Stimulated activated CD4-positive, alpha-beta T cell treated with anti-CD3 and anti-CD28 coated beads, TNF-alpha, amount 100 ng/mL, for 48 hours (primary cell): ENCODE measurements at regions not wholly inside any gene's neighbourhood (a gene's known extent, or its start where the extent isn't known, plus 50 kb on each side); places are given as distances from the start of the nearest gene placed in this dataset.

Source experiments
- DNase-seq, 3 donors: peaks; one replicate each; pipeline ENCODE4 v3.0.0-alpha.2; 2020; ENCODE audit warnings: low read depth in 3 of 3

DNA sequence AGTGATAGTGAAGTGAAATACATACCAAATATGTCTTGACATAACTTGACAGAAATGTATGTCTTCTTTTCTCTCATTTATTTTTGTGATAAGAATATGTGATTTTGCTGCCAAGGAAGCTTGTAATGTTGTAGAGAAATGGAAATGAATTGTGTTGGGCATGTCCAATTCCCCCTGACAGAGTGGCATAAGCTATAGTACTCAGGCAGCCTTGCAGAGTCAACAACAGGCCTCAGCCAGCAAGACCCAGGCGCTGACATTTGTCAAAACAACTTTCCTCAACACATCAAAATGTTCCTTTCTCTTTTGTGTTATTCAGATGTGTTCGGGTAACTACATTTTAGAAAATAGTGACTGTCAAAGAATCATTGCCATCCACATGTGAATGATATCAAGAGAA, 538.1 kb upstream of the ATP11B start:
- DNase-seq: no peak

- no peak for DNase-seq
These were observed 535.9 kb upstream of the ATP11B start for GRCh38 chr3:182257361-182257760.

DNA sequence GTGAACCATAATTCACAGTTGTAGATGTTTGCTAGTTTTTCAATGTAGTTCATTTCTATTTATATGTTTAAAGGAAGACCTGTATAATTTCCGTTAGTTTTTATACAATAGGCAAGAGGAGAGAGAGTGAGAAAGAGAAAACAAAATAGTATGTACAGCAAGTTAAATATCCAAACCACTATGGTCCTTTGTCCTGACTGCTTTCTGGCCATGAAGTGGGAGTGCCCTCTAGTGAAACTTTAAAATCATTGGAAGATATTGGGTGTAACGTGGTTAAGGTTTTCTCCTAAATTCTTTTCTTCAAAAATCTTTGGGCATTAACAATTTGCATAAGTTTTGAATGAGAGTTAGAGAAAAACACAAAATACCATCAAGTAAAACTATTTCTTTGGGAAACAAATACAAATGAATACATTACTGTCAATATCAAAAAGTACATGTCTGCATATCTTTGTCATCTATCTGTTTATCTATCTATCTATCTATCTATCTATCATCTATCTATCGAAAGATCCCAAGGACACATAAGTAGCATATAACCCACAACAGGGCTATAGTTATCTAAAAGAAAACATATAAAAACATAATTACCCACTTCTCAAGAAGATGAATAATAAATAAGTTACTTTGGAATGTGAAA, 534.6 kb upstream of the ATP11B start:
- DNase-seq: no peak

DNA sequence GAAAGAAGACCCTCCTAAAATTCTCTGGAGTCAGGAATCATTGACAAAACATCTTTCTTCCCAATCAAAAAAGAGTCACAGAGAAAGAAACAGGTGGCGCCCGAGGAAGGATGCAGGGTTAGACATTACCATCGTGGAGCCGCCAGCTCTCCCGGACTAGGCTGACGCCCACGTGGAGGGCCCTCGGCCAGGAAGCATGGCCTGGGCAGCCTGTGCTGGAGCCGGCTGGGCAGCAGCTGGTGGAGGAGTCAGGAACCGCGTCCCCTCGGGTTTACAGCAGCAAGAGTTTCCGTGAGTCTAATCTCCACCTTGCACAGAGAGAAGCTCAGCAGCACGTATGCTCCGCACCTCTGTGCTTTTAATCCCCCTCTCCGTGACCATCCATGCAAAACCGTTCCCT, 533.7 kb upstream of the ATP11B start:
- no peak for DNase-seq

DNA sequence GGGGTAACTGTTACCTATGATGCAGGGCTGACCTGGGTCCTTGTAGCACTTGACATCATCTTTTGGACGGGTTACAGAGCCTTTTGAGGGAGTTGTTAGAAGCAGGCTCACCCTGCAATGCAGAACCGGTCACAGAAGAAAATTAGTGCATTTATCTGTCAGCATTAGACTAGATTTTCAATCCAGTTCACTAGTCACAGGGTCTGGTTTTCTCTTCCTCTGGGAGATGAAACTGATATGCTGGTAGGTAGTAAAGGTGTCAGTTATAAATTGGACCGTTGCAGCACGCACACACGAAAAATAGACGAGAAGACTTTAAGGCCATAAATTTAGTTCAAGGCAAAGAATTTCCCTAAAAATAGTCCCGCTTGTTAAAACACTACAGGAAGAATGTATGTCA, 532.3 kb upstream of the ATP11B start:
- no peak for DNase-seq

- no peak for DNase-seq
These were observed 524.6 kb upstream of the ATP11B start for GRCh38 chr3:182268711-182269110.

DNA sequence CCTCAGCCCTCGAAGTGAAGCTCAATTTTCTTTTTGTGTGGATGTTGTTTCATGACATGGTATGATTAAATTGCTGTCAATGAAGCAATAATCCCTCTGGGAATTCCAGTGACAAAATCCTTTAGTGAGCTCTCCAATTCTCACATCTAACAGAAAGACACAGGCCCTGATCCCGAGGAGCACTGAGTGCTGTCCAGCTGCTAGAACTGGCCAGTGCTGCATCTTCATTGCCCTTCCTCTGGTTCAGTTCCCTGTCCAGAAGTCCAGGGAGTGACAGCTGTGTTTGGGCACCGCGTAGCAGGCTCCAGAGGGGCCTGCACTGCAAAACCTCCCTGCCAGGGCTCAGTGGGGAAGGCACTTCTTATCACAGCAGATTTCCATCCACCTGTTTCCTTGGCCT, 516.8 kb upstream of the ATP11B start:
- DNase-seq: no peak

GRCh38 chr3:182284793-182285192, 508.5 kb upstream of the ATP11B start:
- DNase-seq: no peak

DNA sequence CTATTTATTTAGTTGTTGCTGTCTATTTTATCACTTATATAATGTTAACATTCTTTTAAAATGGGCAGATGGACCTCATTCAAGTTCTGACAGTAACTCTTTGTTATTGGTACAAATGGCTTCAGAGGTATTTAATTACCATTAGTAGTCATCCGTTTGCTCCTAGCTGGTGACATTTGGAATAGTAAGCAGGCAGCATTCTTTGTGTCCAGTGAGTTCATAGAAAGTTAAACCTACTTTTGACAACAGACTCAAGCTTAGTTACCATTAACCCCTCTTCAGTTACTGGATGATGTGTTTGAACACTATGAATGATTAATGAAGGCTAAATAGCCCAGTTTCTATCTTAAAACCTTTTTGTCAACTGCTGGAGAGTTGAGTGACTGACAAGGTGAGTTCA, 500.7 kb upstream of the ATP11B start:
- no peak for DNase-seq

DNA sequence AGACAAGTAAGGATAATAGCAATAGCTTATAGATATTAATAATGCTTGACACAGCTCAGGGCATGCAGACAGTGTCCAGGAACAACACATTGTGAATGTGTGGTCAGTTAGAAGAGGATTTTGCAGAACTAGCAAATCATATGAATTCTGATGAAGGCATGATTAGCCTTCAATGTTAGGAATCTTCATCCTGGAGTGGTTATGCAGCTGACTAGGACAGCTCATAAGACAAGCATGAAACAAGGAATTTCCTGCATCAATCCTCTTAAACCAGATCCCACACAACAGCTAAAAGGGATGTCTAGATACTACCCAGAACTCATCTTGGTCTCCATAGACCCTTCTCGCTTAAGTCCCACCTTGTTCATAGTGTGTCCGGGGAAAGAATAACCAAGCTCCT, 499.0 kb upstream of the ATP11B start:
- DNase-seq: no peak

DNA sequence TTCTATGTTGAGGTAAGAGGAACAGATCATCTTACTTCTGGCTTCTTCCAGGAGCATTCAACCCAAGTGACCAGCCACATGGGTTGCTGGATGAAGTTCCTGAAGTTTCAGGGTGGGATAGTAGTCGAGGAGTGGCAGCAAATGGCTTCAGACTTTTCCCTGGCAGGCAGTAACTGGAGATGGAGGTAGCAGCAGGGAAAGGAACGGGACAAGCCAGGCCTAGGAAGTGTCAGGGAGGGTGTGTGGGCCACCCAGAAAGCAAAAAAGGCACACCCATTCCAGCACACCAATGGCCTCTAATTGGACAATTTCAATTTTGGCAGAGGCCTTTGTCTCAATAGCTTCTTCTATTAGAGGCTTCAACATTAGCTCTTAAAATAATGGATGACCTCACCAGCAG, 498.6 kb upstream of the ATP11B start:
- no peak for DNase-seq

GRCh38 chr3:182300266-182300665, 493.0 kb upstream of the ATP11B start:
- DNase-seq: no peak

DNA sequence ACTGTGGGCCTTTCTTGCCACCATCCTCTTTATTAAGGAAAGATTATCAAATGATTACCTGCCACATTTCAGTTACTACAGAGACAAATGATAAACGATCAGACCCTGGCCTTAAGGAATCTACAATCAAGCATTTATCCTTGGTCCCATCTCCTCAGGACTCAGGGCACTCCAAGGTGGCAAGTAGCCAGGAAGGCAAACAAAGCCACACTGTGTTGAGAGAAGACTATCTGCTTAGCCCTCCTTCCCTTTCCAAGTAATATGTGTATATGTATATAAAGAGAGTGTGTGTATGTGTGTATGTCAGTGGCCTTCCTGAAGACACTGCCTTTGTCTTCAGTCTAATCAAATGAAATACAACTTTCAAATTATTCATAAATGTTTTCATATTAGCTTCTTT, 490.1 kb upstream of the ATP11B start:
- DNase-seq: no peak

DNA sequence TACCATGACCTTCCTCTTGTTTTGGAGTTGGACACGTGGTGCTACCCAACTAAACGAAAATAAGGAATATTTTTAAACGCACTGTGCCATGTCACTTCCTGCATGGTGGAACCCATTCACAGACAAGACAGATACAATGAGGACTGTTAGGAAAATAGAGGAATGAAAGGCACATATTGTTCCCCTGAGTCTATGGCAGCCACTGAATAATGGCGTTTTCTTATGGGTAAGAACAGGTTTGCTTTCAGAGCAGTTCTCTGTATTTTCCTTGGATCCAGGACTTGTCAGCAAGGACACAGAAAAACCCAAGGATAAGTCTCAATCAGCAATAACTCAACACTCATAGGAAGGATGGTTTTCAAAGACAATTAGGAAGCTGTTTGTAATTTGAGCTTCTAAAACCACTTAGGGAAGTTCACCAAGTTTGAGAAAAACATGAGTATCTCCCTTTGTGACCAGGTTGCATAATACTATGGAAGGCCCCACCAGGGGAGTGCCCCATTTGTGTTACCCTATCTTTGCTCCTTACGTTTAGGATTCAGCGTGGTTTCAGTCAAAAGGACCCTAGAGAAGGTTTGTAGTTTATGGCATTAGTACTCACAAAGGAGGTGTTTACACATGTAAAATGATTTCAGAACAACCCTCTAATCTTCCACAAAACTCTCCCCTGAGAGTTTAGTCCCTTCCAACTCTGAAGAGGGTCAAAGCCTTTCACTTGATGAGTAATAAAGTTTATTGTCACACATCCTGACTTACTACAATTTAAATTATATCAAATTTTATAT, 487.2 kb upstream of the ATP11B start:
- DNase-seq: no peak

- DNase-seq: no peak
These were observed 485.0 kb upstream of the ATP11B start for GRCh38 chr3:182308328-182308727.

DNA sequence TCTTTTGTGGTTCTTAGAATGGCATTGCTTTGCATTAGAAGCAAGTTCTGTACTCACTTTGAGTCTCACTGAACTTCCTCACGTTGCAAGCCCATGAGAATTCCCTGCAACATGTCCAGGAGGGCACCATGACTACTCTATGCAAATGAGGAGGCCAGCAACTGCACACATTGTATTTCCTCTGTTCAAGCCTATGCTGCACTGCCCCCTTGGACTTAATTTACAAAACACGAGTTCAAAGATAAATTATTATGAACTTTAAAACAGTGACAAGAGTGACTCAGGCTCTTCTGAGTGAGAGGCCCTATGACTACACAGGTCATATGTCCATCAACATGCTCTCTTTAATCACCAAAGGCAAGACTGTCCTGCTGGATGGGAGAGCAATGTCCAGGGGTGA, 484.2 kb upstream of the ATP11B start:
- no peak for DNase-seq

DNA sequence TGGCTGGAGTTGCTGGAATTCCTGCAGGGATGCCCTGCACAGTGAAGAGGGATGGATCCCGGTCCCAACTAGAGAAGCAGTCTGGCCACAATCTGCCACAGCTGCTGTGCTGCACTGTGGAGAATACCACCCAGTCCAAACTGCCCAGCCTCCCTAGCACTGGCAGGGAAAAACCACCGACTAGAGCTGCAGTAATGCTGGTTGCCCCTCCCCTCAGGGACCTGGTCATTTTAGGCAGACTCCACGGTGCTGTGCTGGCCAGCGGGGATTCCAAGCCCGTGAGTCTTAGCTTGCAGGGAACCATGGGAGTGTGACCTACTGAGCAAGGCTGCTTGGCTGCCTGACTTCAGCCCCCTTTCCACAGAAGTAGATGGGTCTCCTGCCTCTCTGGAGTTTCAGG, 478.0 kb upstream of the ATP11B start:
- no peak for DNase-seq

- DNase-seq: no peak
These were observed 470.1 kb upstream of the ATP11B start for GRCh38 chr3:182323126-182323700.

DNA sequence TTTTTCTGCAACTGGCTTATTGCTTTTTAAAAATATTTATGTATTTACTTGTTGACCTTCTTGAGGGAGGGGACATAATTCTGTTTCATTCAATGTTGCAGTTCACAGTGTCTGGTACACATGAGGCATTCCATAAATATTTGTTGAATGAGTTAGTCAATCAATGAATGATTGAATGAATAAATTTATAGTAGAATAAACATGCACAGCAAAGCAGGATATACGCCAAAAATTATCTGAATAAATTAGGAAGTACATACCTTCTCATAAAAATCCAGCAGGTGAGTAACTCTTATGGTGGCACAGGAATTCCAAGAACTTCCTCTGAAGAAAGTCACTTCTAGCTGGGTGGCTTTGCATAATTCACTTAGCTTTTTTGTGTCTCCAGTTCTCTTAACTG, 469.4 kb upstream of the ATP11B start:
- DNase-seq: no peak

DNA sequence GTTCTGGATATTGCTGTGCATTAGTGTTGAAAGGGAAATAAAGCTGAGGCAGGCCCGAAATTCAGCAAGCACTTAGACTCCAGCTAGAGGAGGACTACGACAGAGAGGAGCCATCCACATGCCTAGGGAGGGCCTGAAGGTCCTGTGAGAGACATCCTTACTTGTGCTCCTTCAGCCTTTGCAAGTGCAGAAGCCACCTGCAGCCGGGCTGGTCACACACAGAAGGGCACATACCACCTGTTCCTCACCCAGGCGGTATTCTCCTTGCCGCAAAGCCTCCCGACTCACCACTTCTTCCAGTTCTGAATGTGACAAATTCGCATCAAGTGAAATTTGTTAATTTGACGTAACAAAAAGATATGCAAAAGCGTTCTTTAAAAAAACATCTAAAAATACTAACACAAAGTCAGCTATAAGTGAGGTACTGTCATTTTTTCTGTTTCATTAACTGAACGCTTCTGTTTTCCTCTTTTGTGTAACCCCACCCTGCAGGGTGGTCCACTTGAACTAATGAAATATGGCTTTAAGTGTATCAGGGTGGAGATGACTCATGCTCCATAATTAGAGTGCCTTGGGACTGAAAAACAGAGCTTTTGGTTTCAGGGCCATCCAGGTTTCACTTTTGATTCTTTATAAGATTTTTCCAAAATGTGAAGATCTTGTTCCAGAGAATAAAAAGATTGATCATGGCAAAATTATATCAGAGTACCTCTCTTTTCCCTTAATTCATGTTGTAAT, 467.9 kb upstream of the ATP11B start:
- DNase-seq: no peak

GRCh38 chr3:182327196-182327681, 466.1 kb upstream of the ATP11B start:
- DNase-seq: no peak

GRCh38 chr3:182330646-182331045, 462.7 kb upstream of the ATP11B start:
- DNase-seq: no peak
